Prostate gland (tissue), 2 donors: ENCODE measurements at regions not wholly inside any gene's neighbourhood (a gene's known extent, or its start where the extent isn't known, plus 50 kb on each side); places are given as distances from the start of the nearest gene placed in this dataset.

ENCODE experiments used
- DNase-seq: peaks from one replicate; pipeline ENCODE4 v3.0.0-alpha.2; 2019; ENCODE audit warnings: low spot score
- H3K27ac ChIP-seq, 2 donors: fragments of 200-600 bp; sonication (generic); 2 replicates each; pipeline ENCODE4 v1.5.1; 2017 to 2019
- H3K27me3 ChIP-seq: fragments of 200-600 bp; sonication (generic); replicated peaks from 2 replicates; pipeline ENCODE4 v1.5.1; 2019; ENCODE audit not compliant: insufficient read depth
- H3K36me3 ChIP-seq, 2 donors: fragments of 200-600 bp; sonication (generic); 1 replicate in 1 of 2; 2 replicates in 1 of 2; pipeline versions ENCODE4 v1.5.1 to v1.8.1; 2017 to 2019
- H3K4me1 ChIP-seq: fragments of 200-600 bp; sonication (generic); replicated peaks from 2 replicates; pipeline ENCODE4 v1.5.1; 2019
- H3K4me3 ChIP-seq, 2 donors: fragments of 200-600 bp; sonication (generic); 2 replicates each; pipeline ENCODE4 v1.5.1; 2017 to 2019
- H3K9me3 ChIP-seq: fragments of 200-600 bp; sonication (generic); 2 replicates; pipeline ENCODE4 v1.5.1; 2017
- POLR2A ChIP-seq: fragments of 450-650 bp; IDR thresholded peaks from one replicate; pipeline ENCODE4 v1.6.1; 2016; ENCODE audit warnings: antibody characterized with exemption, mild to moderate bottlenecking
- POLR2AphosphoS5 ChIP-seq: sonication (generic); formaldehyde crosslinking; IDR thresholded peaks from one replicate; pipeline ENCODE4 v1.6.1; 2017; ENCODE audit warnings: antibody characterized with exemption
- WGBS: methylation state at CpG from one replicate; pipeline ENCODE4 v1.1.5; 2018; 5-methylcytosine and 5-hydroxymethylcytosine counted together
- intact Hi-C: fragments of 100-400 bp; cut with DNase I; formaldehyde crosslinking; loops from one replicate; pipeline ENCODE4 v1.14.2; 2022
- TF ChIP-seq, protein P1 (sequence below), 4 experiments: fragments of 200-600 bp in 2 of 4; fragments of 450-650 bp in 2 of 4; sonication (generic) in 2 of 4; IDR thresholded peaks; 1 replicate in 3 of 4; 2 replicates in 1 of 4; pipeline ENCODE4 v1.5.1; 2016 to 2019; ENCODE audit warnings: antibody characterized with exemption in 4 of 4, mild to moderate bottlenecking in 2 of 4, moderate library complexity in 2 of 4

- no peak overlapping the region for H3K4me3 ChIP-seq
- no peaks in the 10 kb centered on the region for H3K36me3 ChIP-seq
- no peak for TF ChIP-seq POLR2A
- TF ChIP-seq, protein P1, sequence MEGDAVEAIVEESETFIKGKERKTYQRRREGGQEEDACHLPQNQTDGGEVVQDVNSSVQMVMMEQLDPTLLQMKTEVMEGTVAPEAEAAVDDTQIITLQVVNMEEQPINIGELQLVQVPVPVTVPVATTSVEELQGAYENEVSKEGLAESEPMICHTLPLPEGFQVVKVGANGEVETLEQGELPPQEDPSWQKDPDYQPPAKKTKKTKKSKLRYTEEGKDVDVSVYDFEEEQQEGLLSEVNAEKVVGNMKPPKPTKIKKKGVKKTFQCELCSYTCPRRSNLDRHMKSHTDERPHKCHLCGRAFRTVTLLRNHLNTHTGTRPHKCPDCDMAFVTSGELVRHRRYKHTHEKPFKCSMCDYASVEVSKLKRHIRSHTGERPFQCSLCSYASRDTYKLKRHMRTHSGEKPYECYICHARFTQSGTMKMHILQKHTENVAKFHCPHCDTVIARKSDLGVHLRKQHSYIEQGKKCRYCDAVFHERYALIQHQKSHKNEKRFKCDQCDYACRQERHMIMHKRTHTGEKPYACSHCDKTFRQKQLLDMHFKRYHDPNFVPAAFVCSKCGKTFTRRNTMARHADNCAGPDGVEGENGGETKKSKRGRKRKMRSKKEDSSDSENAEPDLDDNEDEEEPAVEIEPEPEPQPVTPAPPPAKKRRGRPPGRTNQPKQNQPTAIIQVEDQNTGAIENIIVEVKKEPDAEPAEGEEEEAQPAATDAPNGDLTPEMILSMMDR (IDR thresholded peaks at IDR 0.05): no peak
- TF ChIP-seq POLR2AphosphoS5: no peak
- DNase-seq: no peak
- H3K27ac ChIP-seq: no peak overlapping the region
- intact Hi-C loops: no loop called here
- H3K9me3 ChIP-seq: no peaks in the 10 kb centered on the region
- 78% methylated on average over 6 of the region's 6 CpGs for WGBS
- peaks cover 2% of the 10 kb centered on the region for H3K4me1 ChIP-seq
- H3K27me3 ChIP-seq: no peaks in the 10 kb centered on the region
Observed at GRCh38 chr2:9748577-9748976, 94.7 kb upstream of the TAF1B start.

DNA sequence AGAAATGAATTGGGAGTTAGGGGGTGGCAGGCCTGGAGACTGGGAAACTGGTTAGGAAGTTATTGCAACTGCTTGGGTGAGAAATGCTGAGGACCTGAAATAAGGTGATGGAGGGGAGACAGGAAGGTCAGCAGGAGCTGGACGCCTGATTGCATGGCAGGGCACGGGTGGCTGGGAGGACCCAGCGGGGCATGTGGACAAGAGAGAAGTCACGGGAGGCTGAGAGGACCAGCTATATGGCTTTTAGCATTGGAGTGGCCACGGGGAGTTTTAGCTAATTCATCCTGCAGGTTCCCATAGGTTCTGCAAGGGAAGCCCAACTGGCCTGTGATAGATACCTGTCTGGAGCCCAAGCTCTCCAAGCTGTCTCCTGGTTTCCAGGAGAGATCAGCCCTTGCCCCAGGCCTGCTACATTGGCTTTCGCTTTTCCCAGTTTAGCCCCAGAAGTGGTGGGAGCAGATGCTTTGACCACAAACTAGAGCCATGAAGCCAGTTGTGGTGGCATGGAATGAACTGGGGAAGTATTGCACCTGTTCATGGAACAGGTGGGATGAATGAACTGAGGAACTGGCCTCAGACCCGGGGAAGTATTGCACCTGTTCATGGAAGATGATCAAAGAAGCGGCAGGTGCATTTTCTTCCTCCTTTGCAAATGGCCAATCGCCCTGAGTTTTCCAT lies 93.6 kb upstream of the TAF1B start:
- Histone ChIP-seq H3K9me3 (no peaks in the 10 kb centered on the region), H3K27ac (no peak overlapping the region), H3K36me3 (no peaks in the 10 kb centered on the region), H3K4me1 (peaks cover 3% of the 10 kb centered on the region), H3K4me3 (no peak overlapping the region), H3K27me3 (no peaks in the 10 kb centered on the region)
- WGBS: 93% methylated on average over 9 of the region's 9 CpGs
- DNase-seq: no peak
- intact Hi-C loops: no loop called here
- TF ChIP-seq POLR2AphosphoS5 (no peak), POLR2A (no peak)
- TF ChIP-seq, protein P1 (IDR thresholded peaks at IDR 0.05): no peak

GRCh38 chr2:9750224-9751215 lies 92.8 kb upstream of the TAF1B start:
- DNase-seq: no peak
- H3K4me3 ChIP-seq: no peak overlapping the region
- intact Hi-C loops: no loop called here
- H3K27ac ChIP-seq: no peak overlapping the region
- WGBS: 73% methylated on average over 9 of the region's 9 CpGs
- no peaks in the 10 kb centered on the region for H3K9me3 ChIP-seq
- no peaks in the 10 kb centered on the region for H3K36me3 ChIP-seq
- peaks cover 3% of the 10 kb centered on the region for H3K4me1 ChIP-seq
- TF ChIP-seq, protein P1 (IDR thresholded peaks at IDR 0.05): no peak
- TF ChIP-seq POLR2A (no peak), POLR2AphosphoS5 (no peak)
- no peaks in the 10 kb centered on the region for H3K27me3 ChIP-seq

DNA sequence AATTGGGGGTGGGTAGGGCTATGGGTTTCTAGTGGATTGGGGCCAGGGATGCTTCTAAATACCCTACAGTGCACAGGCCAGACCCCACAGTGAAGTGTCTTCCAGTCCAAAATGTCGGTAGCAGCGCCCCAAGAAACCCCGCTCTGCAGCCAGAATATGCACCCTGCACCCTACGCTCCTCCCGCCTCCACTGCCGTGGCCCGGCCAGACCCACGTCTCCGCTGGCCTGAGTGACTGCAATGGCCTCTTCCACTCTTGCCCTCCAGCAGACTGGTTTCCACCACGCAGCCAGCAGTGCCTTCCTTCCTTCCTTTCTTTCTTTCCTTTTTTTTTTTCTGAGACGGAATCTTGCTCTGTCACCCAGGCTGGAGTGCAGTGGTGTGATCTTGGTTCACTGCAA lies 91.4 kb upstream of the TAF1B start:
- no peak for DNase-seq
- Histone ChIP-seq H3K4me3 (no peak overlapping the region), H3K27me3 (no peaks in the 10 kb centered on the region), H3K27ac (no peak overlapping the region), H3K9me3 (no peaks in the 10 kb centered on the region), H3K4me1 (peaks cover 3% of the 10 kb centered on the region), H3K36me3 (no peaks in the 10 kb centered on the region)
- TF ChIP-seq POLR2A (no peak), POLR2AphosphoS5 (no peak)
- TF ChIP-seq, protein P1 (IDR thresholded peaks at IDR 0.05): no peak
- 97% methylated on average over 11 of the region's 11 CpGs for WGBS
- intact Hi-C loops: no loop called here
